K562 (cell line): ENCODE measurements at regions not wholly inside any gene's neighbourhood (a gene's known extent, or its start where the extent isn't known, plus 50 kb on each side); places are given as distances from the start of the nearest gene placed in this dataset.

ENCODE experiments used
- EP400 ChIP-seq: fragments of 450-650 bp; IDR thresholded peaks from 2 replicates; pipeline ENCODE4 v1.6.1; 2017; ENCODE audit warnings: antibody characterized with exemption, mild to moderate bottlenecking, moderate library complexity
- ESRRB ChIP-seq: fragments of 250-450 bp; sonication (Bioruptor Pico); IDR thresholded peaks from 2 replicates; pipeline ENCODE4 v1.5.0; 2020; ENCODE audit warnings: mild to moderate bottlenecking, moderate library complexity, borderline replicate concordance
- ETV5 ChIP-seq: sonication (generic); formaldehyde crosslinking; IDR thresholded peaks from 2 replicates; pipeline ENCODE4 v1.4.0; 2020; ENCODE audit warnings: low read depth, mild to moderate bottlenecking, missing genetic modification reagents
- KLF1 ChIP-seq: fragments of 450-650 bp; IDR thresholded peaks from 2 replicates; pipeline ENCODE4 v1.6.1; 2016; ENCODE audit warnings: missing genetic modification characterization, missing compliant biosample characterization
- KLF16 ChIP-seq: IDR thresholded peaks from 2 replicates; pipeline ENCODE4 v1.6.1; 2016; ENCODE audit warnings: antibody characterized with exemption
- NCOR1 ChIP-seq: fragments of 450-650 bp; IDR thresholded peaks from 2 replicates; pipeline ENCODE4 v1.6.1; 2016; ENCODE audit warnings: mild to moderate bottlenecking, moderate library complexity
- NFIC ChIP-seq: fragments of 450-650 bp; IDR thresholded peaks from 2 replicates; pipeline ENCODE4 v1.6.1; 2017; ENCODE audit warnings: mild to moderate bottlenecking, inconsistent platforms
- POLR2G ChIP-seq: fragments of 200-400 bp; formaldehyde crosslinking; IDR thresholded peaks from 2 replicates; pipeline ENCODE4 v1.6.1; 2017; ENCODE audit warnings: low read depth, mild to moderate bottlenecking, antibody characterized with exemption, low read length, moderate library complexity
- SOX6 ChIP-seq: fragments of 450-650 bp; IDR thresholded peaks from 2 replicates; pipeline ENCODE4 v1.6.1; 2014; ENCODE audit warnings: mild to moderate bottlenecking
- SRSF9 ChIP-seq: fragments of 200-400 bp; formaldehyde crosslinking; IDR thresholded peaks from 2 replicates; pipeline ENCODE4 v1.6.1; 2017; ENCODE audit warnings: low read depth, low read length, borderline replicate concordance
- STAT5A ChIP-seq: IDR thresholded peaks from 2 replicates; pipeline ENCODE4 v1.6.1; 2012; ENCODE audit warnings: low read length, inconsistent platforms, borderline replicate concordance
- TCF3 ChIP-seq: sonication (generic); formaldehyde crosslinking; IDR thresholded peaks from 2 replicates; pipeline ENCODE4 v1.4.0; 2020; ENCODE audit warnings: mild to moderate bottlenecking, missing genetic modification reagents
- ZNF354B ChIP-seq: fragments of 250-450 bp; sonication (Bioruptor Pico); IDR thresholded peaks from 2 replicates; pipeline ENCODE4 v1.4.0; 2020
- ZNF583 ChIP-seq: fragments of 250-450 bp; sonication (Bioruptor Pico); IDR thresholded peaks from 2 replicates; pipeline ENCODE4 v1.4.0; 2020
- ZNF584 ChIP-seq: fragments of 200-800 bp; sonication (Bioruptor generic); IDR thresholded peaks from 2 replicates; pipeline ENCODE4 v1.6.1; 2016; ENCODE audit warnings: low read depth, mild to moderate bottlenecking, missing genetic modification characterization, missing compliant biosample characterization
- ZNF668 ChIP-seq: fragments of 250-450 bp; sonication (Bioruptor Pico); IDR thresholded peaks from 2 replicates; pipeline ENCODE4 v1.8.0; 2022; ENCODE audit warnings: mild to moderate bottlenecking, inconsistent platforms
- ZNF699 ChIP-seq: fragments of 250-450 bp; sonication (Bioruptor Pico); IDR thresholded peaks from 2 replicates; pipeline ENCODE4 v1.8.0; 2021; ENCODE audit warnings: mild to moderate bottlenecking, moderate library complexity; ENCODE audit not compliant: insufficient replicate concordance
- TF ChIP-seq, protein P1 (sequence below): sonication (generic); formaldehyde crosslinking; IDR thresholded peaks from 2 replicates; pipeline ENCODE4 v1.8.1; 2022; ENCODE audit warnings: missing genetic modification reagents
- TF ChIP-seq, protein P2 (sequence below): IDR thresholded peaks from 3 replicates; pipeline ENCODE4 v1.6.1; 2011; ENCODE audit warnings: borderline replicate concordance, mild to moderate bottlenecking, moderate library complexity; ENCODE audit not compliant: insufficient read length; ENCODE audit errors: extremely low read depth
- TF ChIP-seq, protein P3 (sequence below): sonication (generic); formaldehyde crosslinking; IDR thresholded peaks from 2 replicates; pipeline ENCODE4 v1.4.0; 2020; ENCODE audit warnings: mild to moderate bottlenecking, missing genetic modification reagents
- TF ChIP-seq, protein P4 (sequence below): fragments of 250-450 bp; sonication (Bioruptor Pico); IDR thresholded peaks from 2 replicates; pipeline ENCODE4 v1.8.0; 2021; ENCODE audit warnings: moderate library complexity, mild to moderate bottlenecking, inconsistent platforms
- TF ChIP-seq, protein P5 (sequence below), 2 experiments: IDR thresholded peaks; 2 replicates each; pipeline ENCODE4 v1.6.1; 2012; ENCODE audit warnings: improper control_type of control experiment in 2 of 2, low read depth in 2 of 2, low read length in 2 of 2, borderline replicate concordance in 1 of 2

DNA sequence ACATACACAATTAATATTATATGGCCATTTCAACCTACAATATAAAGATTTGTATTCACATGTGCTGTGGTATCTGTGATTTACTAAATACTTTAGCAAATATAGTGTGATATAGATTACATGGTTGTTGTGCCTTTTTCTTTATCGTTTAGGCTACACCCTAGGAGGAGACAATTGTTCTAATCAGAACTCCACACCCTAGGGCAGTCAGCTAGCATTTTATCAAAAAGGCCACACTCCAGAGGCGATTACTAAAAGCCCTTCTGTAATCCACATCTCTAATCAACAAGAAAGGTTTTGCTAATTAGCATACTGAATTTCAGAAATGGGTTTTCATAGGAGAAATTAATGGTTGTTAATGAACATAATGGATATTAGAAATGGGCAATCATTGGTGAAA is 319.5 kb upstream of the NOCT start (continued):
- TF ChIP-seq EP400: no peak
- TF ChIP-seq, protein P1, sequence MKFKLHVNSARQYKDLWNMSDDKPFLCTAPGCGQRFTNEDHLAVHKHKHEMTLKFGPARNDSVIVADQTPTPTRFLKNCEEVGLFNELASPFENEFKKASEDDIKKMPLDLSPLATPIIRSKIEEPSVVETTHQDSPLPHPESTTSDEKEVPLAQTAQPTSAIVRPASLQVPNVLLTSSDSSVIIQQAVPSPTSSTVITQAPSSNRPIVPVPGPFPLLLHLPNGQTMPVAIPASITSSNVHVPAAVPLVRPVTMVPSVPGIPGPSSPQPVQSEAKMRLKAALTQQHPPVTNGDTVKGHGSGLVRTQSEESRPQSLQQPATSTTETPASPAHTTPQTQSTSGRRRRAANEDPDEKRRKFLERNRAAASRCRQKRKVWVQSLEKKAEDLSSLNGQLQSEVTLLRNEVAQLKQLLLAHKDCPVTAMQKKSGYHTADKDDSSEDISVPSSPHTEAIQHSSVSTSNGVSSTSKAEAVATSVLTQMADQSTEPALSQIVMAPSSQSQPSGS (CRISPR knock-in tag): no peak
- TF ChIP-seq NCOR1: peak; percentile 51
- TF ChIP-seq STAT5A: peak; percentile 19; the same call in 1 of the 2 replicates
- TF ChIP-seq ZNF668 (CRISPR knock-in tag): no peak
- TF ChIP-seq SOX6: 0 out of 2 replicates have a peak, but pooled peaks have one; percentile 12
- TF ChIP-seq ESRRB (CRISPR knock-in tag): no peak
- TF ChIP-seq KLF16: peak; percentile 51; the same call in 1 of the 2 replicates
- TF ChIP-seq NFIC: no peak
- TF ChIP-seq, protein P2, sequence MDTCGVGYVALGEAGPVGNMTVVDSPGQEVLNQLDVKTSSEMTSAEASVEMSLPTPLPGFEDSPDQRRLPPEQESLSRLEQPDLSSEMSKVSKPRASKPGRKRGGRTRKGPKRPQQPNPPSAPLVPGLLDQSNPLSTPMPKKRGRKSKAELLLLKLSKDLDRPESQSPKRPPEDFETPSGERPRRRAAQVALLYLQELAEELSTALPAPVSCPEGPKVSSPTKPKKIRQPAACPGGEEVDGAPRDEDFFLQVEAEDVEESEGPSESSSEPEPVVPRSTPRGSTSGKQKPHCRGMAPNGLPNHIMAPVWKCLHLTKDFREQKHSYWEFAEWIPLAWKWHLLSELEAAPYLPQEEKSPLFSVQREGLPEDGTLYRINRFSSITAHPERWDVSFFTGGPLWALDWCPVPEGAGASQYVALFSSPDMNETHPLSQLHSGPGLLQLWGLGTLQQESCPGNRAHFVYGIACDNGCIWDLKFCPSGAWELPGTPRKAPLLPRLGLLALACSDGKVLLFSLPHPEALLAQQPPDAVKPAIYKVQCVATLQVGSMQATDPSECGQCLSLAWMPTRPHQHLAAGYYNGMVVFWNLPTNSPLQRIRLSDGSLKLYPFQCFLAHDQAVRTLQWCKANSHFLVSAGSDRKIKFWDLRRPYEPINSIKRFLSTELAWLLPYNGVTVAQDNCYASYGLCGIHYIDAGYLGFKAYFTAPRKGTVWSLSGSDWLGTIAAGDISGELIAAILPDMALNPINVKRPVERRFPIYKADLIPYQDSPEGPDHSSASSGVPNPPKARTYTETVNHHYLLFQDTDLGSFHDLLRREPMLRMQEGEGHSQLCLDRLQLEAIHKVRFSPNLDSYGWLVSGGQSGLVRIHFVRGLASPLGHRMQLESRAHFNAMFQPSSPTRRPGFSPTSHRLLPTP: no peak
- peak; percentile 40; the same call in 1 of the 2 replicates for TF ChIP-seq TCF3 (CRISPR knock-in tag)
- TF ChIP-seq, protein P3, sequence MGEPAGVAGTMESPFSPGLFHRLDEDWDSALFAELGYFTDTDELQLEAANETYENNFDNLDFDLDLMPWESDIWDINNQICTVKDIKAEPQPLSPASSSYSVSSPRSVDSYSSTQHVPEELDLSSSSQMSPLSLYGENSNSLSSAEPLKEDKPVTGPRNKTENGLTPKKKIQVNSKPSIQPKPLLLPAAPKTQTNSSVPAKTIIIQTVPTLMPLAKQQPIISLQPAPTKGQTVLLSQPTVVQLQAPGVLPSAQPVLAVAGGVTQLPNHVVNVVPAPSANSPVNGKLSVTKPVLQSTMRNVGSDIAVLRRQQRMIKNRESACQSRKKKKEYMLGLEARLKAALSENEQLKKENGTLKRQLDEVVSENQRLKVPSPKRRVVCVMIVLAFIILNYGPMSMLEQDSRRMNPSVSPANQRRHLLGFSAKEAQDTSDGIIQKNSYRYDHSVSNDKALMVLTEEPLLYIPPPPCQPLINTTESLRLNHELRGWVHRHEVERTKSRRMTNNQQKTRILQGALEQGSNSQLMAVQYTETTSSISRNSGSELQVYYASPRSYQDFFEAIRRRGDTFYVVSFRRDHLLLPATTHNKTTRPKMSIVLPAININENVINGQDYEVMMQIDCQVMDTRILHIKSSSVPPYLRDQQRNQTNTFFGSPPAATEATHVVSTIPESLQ (CRISPR knock-in tag): no peak
- TF ChIP-seq, protein P4, sequence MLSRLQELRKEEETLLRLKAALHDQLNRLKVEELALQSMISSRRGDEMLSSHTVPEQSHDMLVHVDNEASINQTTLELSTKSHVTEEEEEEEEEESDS (CRISPR knock-in tag): no peak
- no peak for TF ChIP-seq KLF1 (tag)
- TF ChIP-seq ETV5 (CRISPR knock-in tag): no peak
- TF ChIP-seq ZNF584 (CRISPR knock-in tag): no peak
- TF ChIP-seq SRSF9: no peak
- no peak for TF ChIP-seq ZNF354B (CRISPR knock-in tag)
- TF ChIP-seq POLR2G: no peak
- TF ChIP-seq ZNF583 (CRISPR knock-in tag): no peak
- TF ChIP-seq, protein P5, sequence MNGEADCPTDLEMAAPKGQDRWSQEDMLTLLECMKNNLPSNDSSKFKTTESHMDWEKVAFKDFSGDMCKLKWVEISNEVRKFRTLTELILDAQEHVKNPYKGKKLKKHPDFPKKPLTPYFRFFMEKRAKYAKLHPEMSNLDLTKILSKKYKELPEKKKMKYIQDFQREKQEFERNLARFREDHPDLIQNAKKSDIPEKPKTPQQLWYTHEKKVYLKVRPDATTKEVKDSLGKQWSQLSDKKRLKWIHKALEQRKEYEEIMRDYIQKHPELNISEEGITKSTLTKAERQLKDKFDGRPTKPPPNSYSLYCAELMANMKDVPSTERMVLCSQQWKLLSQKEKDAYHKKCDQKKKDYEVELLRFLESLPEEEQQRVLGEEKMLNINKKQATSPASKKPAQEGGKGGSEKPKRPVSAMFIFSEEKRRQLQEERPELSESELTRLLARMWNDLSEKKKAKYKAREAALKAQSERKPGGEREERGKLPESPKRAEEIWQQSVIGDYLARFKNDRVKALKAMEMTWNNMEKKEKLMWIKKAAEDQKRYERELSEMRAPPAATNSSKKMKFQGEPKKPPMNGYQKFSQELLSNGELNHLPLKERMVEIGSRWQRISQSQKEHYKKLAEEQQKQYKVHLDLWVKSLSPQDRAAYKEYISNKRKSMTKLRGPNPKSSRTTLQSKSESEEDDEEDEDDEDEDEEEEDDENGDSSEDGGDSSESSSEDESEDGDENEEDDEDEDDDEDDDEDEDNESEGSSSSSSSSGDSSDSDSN (IDR thresholded peaks at IDR 0.05; ENCODE audit: borderline replicate concordance in 1 of 2, low read depth in 2 of 2, low read length in 2 of 2): no peak
- no peak for TF ChIP-seq ZNF699 (CRISPR knock-in tag)
